MM.1S (cell line): ENCODE measurements at regions not wholly inside any gene's neighbourhood (a gene's known extent, or its start where the extent isn't known, plus 50 kb on each side); places are given as distances from the start of the nearest gene placed in this dataset.

Experiments
- DNase-seq: peaks from one replicate; pipeline ENCODE4 v3.0.0-alpha.2; 2015
- H2AFZ ChIP-seq: fragments of 300-600 bp; sonication (generic); 2 replicates; pipeline ENCODE4 v1.6.0; 2016; ENCODE audit warnings: antibody characterized with exemption, low read length
- H3F3A ChIP-seq: fragments of 300-600 bp; sonication (generic); 2 replicates; pipeline ENCODE4 v1.6.1; 2016; ENCODE audit warnings: mild to moderate bottlenecking, antibody characterized with exemption, low read length, moderate library complexity, mixed read lengths; ENCODE audit not compliant: insufficient read depth
- H3K27ac ChIP-seq: fragments of 300-600 bp; sonication (generic); 2 replicates; pipeline ENCODE4 v1.5.1; 2016; ENCODE audit warnings: mild to moderate bottlenecking, low read length
- H3K27me3 ChIP-seq: fragments of 300-600 bp; sonication (generic); replicated peaks from 2 replicates; pipeline ENCODE4 v1.6.0; 2016; ENCODE audit warnings: low read length; ENCODE audit not compliant: insufficient read depth
- H3K36me3 ChIP-seq: fragments of 300-600 bp; sonication (generic); replicated peaks from 2 replicates; pipeline ENCODE4 v1.6.1; 2016; ENCODE audit warnings: mild to moderate bottlenecking, low read length, mixed read lengths; ENCODE audit not compliant: insufficient read depth
- H3K4me1 ChIP-seq: fragments of 300-600 bp; sonication (generic); 2 replicates; pipeline ENCODE4 v1.6.1; 2016; ENCODE audit warnings: low read length, mixed read lengths
- H3K4me2 ChIP-seq: fragments of 300-600 bp; sonication (generic); 2 replicates; pipeline ENCODE4 v1.6.0; 2016; ENCODE audit warnings: low read depth, low read length
- H3K4me3 ChIP-seq: fragments of 300-600 bp; sonication (generic); 2 replicates; pipeline ENCODE4 v1.5.1; 2016; ENCODE audit warnings: low read length, mixed read lengths
- H3K79me2 ChIP-seq: fragments of 300-600 bp; sonication (generic); 2 replicates; pipeline ENCODE4 v1.6.1; 2016; ENCODE audit warnings: mixed run types, low read length, mixed read lengths
- H3K9ac ChIP-seq: fragments of 300-600 bp; sonication (generic); 2 replicates; pipeline ENCODE4 v1.6.1; 2016; ENCODE audit warnings: low read length, mixed read lengths
- H3K9me2 ChIP-seq: fragments of 300-600 bp; sonication (generic); replicated peaks from 2 replicates; pipeline ENCODE4 v1.6.1; 2016; ENCODE audit warnings: mild to moderate bottlenecking, low read length, mixed read lengths; ENCODE audit not compliant: insufficient read depth
- H3K9me3 ChIP-seq: fragments of 300-600 bp; sonication (generic); replicated peaks from 2 replicates; pipeline ENCODE4 v1.6.1; 2016; ENCODE audit warnings: mild to moderate bottlenecking, low read length, mixed read lengths; ENCODE audit not compliant: insufficient read depth
- H4K20me1 ChIP-seq: fragments of 300-600 bp; sonication (generic); 2 replicates; pipeline ENCODE4 v1.6.1; 2016; ENCODE audit warnings: mild to moderate bottlenecking, low read length, moderate library complexity, mixed read lengths; ENCODE audit not compliant: insufficient read depth
- CTCF ChIP-seq: fragments of 300-600 bp; sonication (generic); IDR thresholded peaks from 2 replicates; pipeline ENCODE4 v1.5.1; 2016; ENCODE audit warnings: antibody characterized with exemption, low read length, mixed read lengths
- EZH2 ChIP-seq: fragments of 300-600 bp; sonication (generic); optimal IDR thresholded peaks from 2 replicates; pipeline ENCODE3; 2017; ENCODE audit warnings: low read depth, mild to moderate bottlenecking, antibody characterized with exemption, low read length, mixed read lengths
- EZH2phosphoT487 ChIP-seq: fragments of 300-600 bp; sonication (generic); IDR thresholded peaks from 2 replicates; pipeline ENCODE4 v1.6.1; 2018; ENCODE audit warnings: antibody characterized with exemption, low read length

GRCh38 chr5:171657473-171657872, 128.1 kb upstream of the SMIM23 start:
- H3K9me2 ChIP-seq: no peaks in the 10 kb centered on the region

GRCh38 chr5:171659896-171660295, 125.7 kb upstream of the SMIM23 start:
- Histone ChIP-seq H3K4me2 (peak overlapping the region; percentile 19; the same call in 1 of the 2 replicates), H3K9me3 (no peaks in the 10 kb centered on the region), H4K20me1 (no peaks in the 10 kb centered on the region), H3K27me3 (no peaks in the 10 kb centered on the region), H3K36me3 (no peaks in the 10 kb centered on the region), H3K9me2 (no peaks in the 10 kb centered on the region), H2AFZ (peak overlapping the region; percentile 13), H3F3A (peaks cover 15% of the 10 kb centered on the region), H3K4me1 (peaks cover 16% of the 10 kb centered on the region), H3K27ac (peak overlapping the region; percentile 70), H3K9ac (peak overlapping the region; percentile 3; the same call in 1 of the 2 replicates), H3K4me3 (no peak overlapping the region), H3K79me2 (no peaks in the 10 kb centered on the region)
- no peak for DNase-seq
- TF ChIP-seq EZH2: no peak
- TF ChIP-seq EZH2phosphoT487: no peak
- no peak for TF ChIP-seq CTCF

More at GRCh38 chr5:171657473-171657872, 128.1 kb upstream of the SMIM23 start:
- peaks cover 16% of the 10 kb centered on the region for H3K4me1 ChIP-seq
- H3K4me3 ChIP-seq: no peak overlapping the region
- H3F3A ChIP-seq: peaks cover 15% of the 10 kb centered on the region
- no peaks in the 10 kb centered on the region for H3K27me3 ChIP-seq
- DNase-seq: no peak
- no peaks in the 10 kb centered on the region for H3K79me2 ChIP-seq
- TF ChIP-seq CTCF (no peak), EZH2 (no peak), EZH2phosphoT487 (no peak)
- no peaks in the 10 kb centered on the region for H3K9me3 ChIP-seq
- no peak overlapping the region for H3K4me2 ChIP-seq
- no peaks in the 10 kb centered on the region for H3K36me3 ChIP-seq
- H3K9ac ChIP-seq: no peak overlapping the region
- no peaks in the 10 kb centered on the region for H4K20me1 ChIP-seq
- no peak overlapping the region for H2AFZ ChIP-seq
- no peak overlapping the region for H3K27ac ChIP-seq

- peak; percentile 98 for DNase-seq
- Histone ChIP-seq H3K27me3 (no peaks in the 10 kb centered on the region), H3K9ac (peak overlapping the region; percentile 10), H3K4me1 (peaks cover 16% of the 10 kb centered on the region), H3F3A (peaks cover 15% of the 10 kb centered on the region), H3K9me2 (no peaks in the 10 kb centered on the region), H3K9me3 (no peaks in the 10 kb centered on the region), H4K20me1 (no peaks in the 10 kb centered on the region), H3K27ac (peak overlapping the region; percentile 70), H3K4me2 (peak overlapping the region; percentile 19; the same call in 1 of the 2 replicates), H3K79me2 (no peaks in the 10 kb centered on the region), H3K36me3 (no peaks in the 10 kb centered on the region), H2AFZ (peak overlapping the region; percentile 13), H3K4me3 (no peak overlapping the region)
- TF ChIP-seq CTCF: no peak
- TF ChIP-seq EZH2phosphoT487: no peak
- no peak for TF ChIP-seq EZH2
These were observed 125.2 kb upstream of the SMIM23 start for GRCh38 chr5:171660434-171660833.
